ENCODE measurements at regions not wholly inside any gene's neighbourhood (a gene's known extent, or its start where the extent isn't known, plus 50 kb on each side); places are given as distances from the start of the nearest gene placed in this dataset.

DNA sequence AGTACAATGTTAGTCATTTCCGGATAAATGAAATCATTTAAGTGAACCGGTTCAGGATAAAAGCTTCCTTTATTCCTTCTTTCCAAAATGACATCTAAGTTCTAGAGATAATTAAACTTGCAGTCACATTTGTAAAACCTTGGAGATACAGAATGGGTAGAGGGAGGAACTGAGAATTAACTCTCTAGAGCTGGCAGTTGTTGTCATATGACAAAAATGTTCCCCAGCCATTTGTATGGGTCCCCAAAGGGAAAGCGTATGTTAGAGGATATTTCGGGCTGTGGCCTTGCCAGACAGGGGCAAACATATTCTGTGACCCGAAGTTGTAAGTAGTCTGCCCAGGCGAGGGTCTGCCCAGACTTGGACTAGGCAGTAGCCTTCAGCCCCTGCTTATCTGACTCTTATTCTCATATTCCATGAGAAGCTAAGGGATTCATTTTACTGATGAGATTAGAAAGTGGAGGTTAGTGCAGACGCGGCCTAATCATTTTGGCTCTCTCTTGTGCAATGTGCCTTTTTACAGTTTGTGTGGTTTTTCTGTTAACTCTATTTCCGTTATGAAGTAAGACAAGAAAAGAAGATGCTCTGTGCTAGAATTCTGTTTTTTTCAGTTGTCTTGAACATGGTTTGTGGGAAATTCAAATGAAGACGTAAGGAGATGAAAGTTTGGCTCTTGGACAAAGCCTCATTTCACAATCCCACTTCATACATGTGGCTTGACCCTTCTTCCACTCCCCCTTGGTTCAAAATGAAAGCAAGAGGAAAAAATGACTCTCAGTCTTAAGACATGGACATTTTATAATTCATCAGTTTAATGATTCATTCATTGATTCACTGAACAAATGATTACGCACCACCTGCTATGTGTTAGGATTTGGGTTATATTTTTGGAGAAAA, 2394.2 kb upstream of the AGA start:
- DNase-seq (no peak), ATAC-seq (no peak)
- Histone ChIP-seq H3K27me3 (ENCODE audit: control insufficient read depth, insufficient read depth) (no peaks in the 10 kb centered on the region), H3K4me3 (ENCODE audit: low read length) (no peak overlapping the region), H3K27ac (ENCODE audit: low read length) (no peak overlapping the region), H3K4me1 (ENCODE audit: control insufficient read depth, insufficient read depth, low read length) (no peaks in the 10 kb centered on the region), H3K9me3 (ENCODE audit: control insufficient read depth, low read length) (no peaks in the 10 kb centered on the region)
- intact Hi-C loops (cut with DNase I): no loop called here
- WGBS: 58% methylated on average over 11 of the region's 11 CpGs

DNA sequence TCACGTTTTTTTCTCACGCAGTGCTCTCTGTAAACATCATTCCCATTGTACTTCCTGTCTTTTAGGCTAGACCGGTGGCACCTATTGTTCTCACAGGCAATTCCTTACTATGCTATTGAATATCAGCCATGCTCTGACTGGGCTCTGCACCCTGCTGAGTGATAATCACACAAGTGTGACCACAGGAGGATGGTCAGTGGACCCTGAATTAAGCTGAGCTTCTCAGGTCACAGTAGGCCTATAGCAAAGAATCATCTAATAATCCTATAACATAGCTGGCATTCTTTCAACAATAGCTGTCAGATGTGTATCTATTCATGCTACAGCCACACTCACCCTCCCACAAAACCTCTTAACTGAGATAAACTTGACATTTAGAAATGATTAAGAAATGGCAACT, 2399.8 kb upstream of the TENM3 start:
- no peak overlapping the region for H3K27ac ChIP-seq (ENCODE audit: low read length)
- H3K9me3 ChIP-seq (ENCODE audit: control insufficient read depth, low read length): no peaks in the 10 kb centered on the region
- no peak overlapping the region for H3K4me3 ChIP-seq (ENCODE audit: low read length)
- ATAC-seq (no peak), DNase-seq (no peak)
- intact Hi-C loops (cut with DNase I): no loop called here
- no peaks in the 10 kb centered on the region for H3K27me3 ChIP-seq (ENCODE audit: control insufficient read depth, insufficient read depth)
- H3K4me1 ChIP-seq (ENCODE audit: control insufficient read depth, insufficient read depth, low read length): no peaks in the 10 kb centered on the region
- WGBS: 55% methylated on average over 3 of the region's 3 CpGs

DNA sequence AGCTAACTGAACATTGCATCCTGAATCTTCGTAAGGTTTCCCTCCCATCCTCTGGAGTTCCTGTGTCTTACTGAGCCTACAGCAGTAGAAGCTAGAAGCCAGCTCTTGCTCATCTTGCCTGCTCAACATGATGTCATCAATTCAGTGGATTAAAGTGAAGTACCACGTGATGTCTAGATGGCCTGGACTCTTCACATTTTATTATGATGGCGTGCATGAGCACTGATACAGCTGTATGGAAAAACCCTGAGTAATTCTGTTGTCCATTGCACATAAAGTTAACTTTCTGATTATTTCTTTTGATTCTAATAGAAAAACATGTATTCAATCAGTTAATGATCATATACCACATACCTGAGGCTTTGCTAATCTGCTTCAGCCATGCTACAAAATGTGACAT, 2387.7 kb upstream of the TENM3 start:
- DNase-seq (no peak), ATAC-seq (no peak)
- Histone ChIP-seq H3K27ac (ENCODE audit: low read length) (no peak overlapping the region), H3K4me1 (ENCODE audit: control insufficient read depth, insufficient read depth, low read length) (no peaks in the 10 kb centered on the region), H3K4me3 (ENCODE audit: low read length) (no peak overlapping the region), H3K9me3 (ENCODE audit: control insufficient read depth, low read length) (no peaks in the 10 kb centered on the region), H3K27me3 (ENCODE audit: control insufficient read depth, insufficient read depth) (no peaks in the 10 kb centered on the region)
- intact Hi-C loops (cut with DNase I): no loop called here
- 74% methylated on average over 3 of the region's 3 CpGs for WGBS

DNA sequence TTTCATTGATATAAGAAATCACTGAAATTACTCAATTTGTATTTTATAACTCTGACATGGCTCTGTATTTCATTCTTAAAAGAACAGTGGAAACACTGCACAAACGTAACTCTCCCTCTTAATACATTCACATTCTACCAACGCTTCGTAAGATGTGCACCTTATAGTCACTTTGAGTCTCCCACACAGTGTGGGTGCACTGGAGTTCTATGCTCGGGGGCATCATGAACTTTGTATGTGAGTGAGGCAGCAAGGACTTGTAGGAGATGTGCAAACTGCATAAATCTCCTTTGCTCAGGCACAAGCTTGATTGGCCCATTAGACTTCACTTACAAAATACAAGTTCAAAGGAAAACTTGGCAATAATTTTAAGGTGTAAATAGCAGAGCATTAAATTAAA, 2385.0 kb upstream of the TENM3 start:
- Histone ChIP-seq H3K27me3 (ENCODE audit: control insufficient read depth, insufficient read depth) (no peaks in the 10 kb centered on the region), H3K4me3 (ENCODE audit: low read length) (no peak overlapping the region), H3K4me1 (ENCODE audit: control insufficient read depth, insufficient read depth, low read length) (no peaks in the 10 kb centered on the region), H3K9me3 (ENCODE audit: control insufficient read depth, low read length) (no peaks in the 10 kb centered on the region), H3K27ac (ENCODE audit: low read length) (no peak overlapping the region)
- WGBS: 79% methylated on average over 4 of the region's 4 CpGs
- intact Hi-C loops (cut with DNase I): no loop called here
- ATAC-seq (no peak), DNase-seq (no peak)

DNA sequence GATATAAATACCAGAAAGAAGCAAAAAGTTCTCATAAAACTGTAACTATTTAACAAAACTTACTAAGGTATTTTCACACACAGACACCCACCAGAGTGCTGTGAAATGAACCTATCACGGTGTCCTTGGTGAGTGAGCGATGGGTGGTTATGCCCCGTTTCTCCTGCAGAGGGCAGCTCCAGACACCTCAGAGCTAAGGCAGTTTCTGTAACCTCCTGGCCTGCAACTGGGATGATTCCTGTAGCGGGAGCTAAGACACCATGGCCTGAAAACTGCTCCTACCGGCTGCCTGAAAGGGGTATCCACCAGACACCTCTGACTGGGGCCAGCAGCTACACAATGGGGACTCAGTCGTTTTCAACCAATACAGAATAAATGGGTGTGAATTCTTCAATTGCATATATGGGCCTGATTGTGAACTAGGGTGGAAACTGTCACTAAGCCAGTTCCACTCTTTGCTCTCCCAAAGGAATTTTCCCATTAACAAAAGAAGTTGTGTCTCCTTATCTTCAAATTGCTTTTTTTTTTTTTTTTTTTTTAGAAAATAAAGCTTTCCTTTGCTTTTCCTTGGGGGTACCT, 2375.8 kb upstream of the TENM3 start:
- ATAC-seq: no peak
- WGBS: 15% methylated on average over 6 of the region's 6 CpGs
- Histone ChIP-seq H3K4me1 (ENCODE audit: control insufficient read depth, insufficient read depth, low read length) (no peaks in the 10 kb centered on the region), H3K27me3 (ENCODE audit: control insufficient read depth, insufficient read depth) (no peaks in the 10 kb centered on the region), H3K27ac (ENCODE audit: low read length) (no peak overlapping the region), H3K9me3 (ENCODE audit: control insufficient read depth, low read length) (no peaks in the 10 kb centered on the region), H3K4me3 (ENCODE audit: low read length) (no peak overlapping the region)
- intact Hi-C loops (cut with DNase I): no loop called here
- no peak for DNase-seq

DNA sequence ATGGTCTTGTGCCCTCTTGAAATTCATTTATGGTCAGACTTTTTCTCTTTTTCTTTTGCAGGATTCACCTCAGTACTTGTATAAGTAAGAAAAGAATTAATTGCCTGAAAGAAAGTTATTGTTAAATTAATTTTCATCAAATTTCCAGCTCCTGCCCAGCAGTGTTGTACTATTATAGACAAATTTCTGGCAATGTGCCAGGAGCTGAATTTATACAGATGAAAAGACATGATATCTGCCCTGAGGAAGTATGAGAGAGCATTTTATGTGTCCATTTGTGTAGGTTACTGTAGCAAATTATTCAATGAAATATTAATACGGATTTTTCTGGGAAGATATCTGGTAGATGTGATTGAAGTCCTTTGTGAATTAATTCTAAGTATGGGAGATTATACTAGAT, 2371.5 kb upstream of the TENM3 start:
- H3K9me3 ChIP-seq (ENCODE audit: control insufficient read depth, low read length): no peaks in the 10 kb centered on the region
- H3K4me1 ChIP-seq (ENCODE audit: control insufficient read depth, insufficient read depth, low read length): no peaks in the 10 kb centered on the region
- H3K27me3 ChIP-seq (ENCODE audit: control insufficient read depth, insufficient read depth): no peaks in the 10 kb centered on the region
- ATAC-seq (no peak), DNase-seq (no peak)
- WGBS: 77% methylated on average over 1 of the region's 1 CpG
- intact Hi-C loops (cut with DNase I): no loop called here
- no peak overlapping the region for H3K4me3 ChIP-seq (ENCODE audit: low read length)
- H3K27ac ChIP-seq (ENCODE audit: low read length): no peak overlapping the region

DNA sequence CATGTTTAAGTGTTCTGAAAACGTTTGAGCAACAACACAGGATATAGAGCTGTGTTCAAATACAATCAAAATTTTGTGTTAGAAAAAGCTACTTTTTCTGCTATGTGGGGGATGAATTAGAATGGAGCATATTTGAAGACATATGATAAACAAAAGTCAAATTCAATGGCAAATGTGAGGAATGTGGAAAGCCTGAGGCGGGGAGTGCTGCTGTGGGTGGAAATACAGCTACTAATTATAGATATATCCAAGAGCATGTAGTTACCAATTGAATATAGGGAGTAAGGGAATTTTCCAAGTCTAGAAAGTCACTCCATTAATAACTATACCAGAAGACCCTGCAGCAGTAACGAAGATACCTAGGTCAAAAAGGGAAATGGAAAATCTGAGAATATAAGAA, 2370.4 kb upstream of the TENM3 start:
- H3K27ac ChIP-seq (ENCODE audit: low read length): no peak overlapping the region
- intact Hi-C loops (cut with DNase I): no loop called here
- ATAC-seq (no peak), DNase-seq (no peak)
- no peaks in the 10 kb centered on the region for H3K9me3 ChIP-seq (ENCODE audit: control insufficient read depth, low read length)
- H3K27me3 ChIP-seq (ENCODE audit: control insufficient read depth, insufficient read depth): no peaks in the 10 kb centered on the region
- no peaks in the 10 kb centered on the region for H3K4me1 ChIP-seq (ENCODE audit: control insufficient read depth, insufficient read depth, low read length)
- 51% methylated on average over 3 of the region's 3 CpGs for WGBS
- H3K4me3 ChIP-seq (ENCODE audit: low read length): no peak overlapping the region

DNA sequence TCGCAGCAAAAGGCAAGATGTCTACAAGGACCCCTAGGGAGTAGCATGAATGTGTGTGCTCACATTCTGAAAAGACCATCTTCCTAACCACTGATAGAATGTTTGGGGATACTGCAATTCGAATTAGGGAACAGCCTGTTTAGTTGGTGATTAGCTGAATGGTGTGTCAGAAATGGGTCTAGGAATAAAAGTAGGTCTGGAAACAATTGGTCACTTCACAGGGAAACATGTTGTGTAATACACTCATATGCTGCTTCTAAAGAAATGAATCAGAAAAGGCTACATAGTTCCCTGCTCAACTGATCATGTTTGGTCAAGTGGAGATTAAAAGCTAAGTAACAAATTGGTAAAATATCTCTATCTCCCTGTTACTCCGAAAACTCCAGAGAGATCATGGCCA, 2362.4 kb upstream of the TENM3 start:
- intact Hi-C loops (cut with DNase I): no loop called here

DNA sequence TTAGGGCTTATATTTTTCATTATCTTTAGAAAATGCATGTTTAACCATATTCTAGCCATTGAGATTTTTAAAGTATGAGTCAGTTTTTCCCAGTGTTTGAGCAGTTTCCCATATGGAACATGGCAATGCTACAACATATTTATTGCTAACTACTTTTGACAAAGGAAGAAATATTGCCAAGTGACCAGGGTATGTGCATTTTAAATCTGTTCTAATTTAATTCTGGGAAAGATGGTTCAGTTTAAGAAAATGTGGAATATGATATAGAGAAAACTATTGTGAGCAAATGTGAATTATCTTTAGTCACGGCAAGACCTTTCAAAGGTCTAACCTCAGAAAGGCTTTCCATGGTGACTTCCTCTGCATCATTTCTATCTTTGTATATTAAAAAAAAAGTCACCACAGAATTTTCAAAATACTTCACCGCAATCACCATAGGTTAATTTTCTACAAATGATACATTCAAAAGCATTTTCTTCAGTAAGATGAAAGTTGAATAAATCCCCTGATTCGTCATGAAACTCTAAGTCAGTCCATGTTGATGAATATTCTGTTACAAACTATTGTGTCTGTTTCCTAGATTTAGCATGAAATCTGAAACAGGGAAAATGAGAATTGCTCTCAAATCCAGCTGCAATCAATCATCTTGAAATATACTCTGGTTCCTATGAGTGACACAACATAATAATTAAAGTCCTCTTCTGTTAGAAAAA, 2349.0 kb upstream of the TENM3 start:
- Histone ChIP-seq H3K27ac (ENCODE audit: low read length) (no peak overlapping the region), H3K9me3 (ENCODE audit: control insufficient read depth, low read length) (no peaks in the 10 kb centered on the region), H3K4me1 (ENCODE audit: control insufficient read depth, insufficient read depth, low read length) (no peaks in the 10 kb centered on the region), H3K27me3 (ENCODE audit: control insufficient read depth, insufficient read depth) (no peaks in the 10 kb centered on the region), H3K4me3 (ENCODE audit: low read length) (no peak overlapping the region)
- intact Hi-C loops (cut with DNase I): no loop called here
- no peak for ATAC-seq
- 66% methylated on average over 3 of the region's 3 CpGs for WGBS
- no peak for DNase-seq

More for the DNA sequence above, 2362.4 kb upstream of the TENM3 start:
- Histone ChIP-seq H3K4me1 (ENCODE audit: control insufficient read depth, insufficient read depth, low read length) (no peaks in the 10 kb centered on the region), H3K4me3 (ENCODE audit: low read length) (no peak overlapping the region), H3K27ac (ENCODE audit: low read length) (no peak overlapping the region), H3K27me3 (ENCODE audit: control insufficient read depth, insufficient read depth) (no peaks in the 10 kb centered on the region), H3K9me3 (ENCODE audit: control insufficient read depth, low read length) (no peaks in the 10 kb centered on the region)
- WGBS: 46% methylated on average over 3 of the region's 3 CpGs
- DNase-seq (no peak), ATAC-seq (no peak)

DNA sequence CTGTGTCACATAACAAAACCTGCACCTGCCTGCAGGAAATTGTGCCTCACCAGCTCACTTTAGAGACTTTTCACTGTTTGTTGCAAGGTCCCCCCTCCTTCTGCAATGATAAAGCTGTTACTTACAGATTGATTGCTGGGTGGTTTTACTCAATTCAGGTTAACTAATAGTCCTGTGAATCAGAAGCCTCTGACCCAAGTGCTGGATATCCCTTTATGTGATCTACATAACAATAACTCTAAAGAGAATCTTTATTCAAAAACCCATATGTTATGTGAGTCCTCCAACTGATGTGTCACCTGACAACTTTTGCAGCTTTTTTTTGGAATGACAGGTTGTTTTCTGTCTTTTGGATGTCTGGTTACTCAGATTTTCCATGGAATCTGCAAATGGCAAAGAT, 2323.6 kb upstream of the TENM3 start:
- ATAC-seq (no peak), DNase-seq (no peak)
- H3K9me3 ChIP-seq (ENCODE audit: control insufficient read depth, low read length): no peaks in the 10 kb centered on the region
- H3K27ac ChIP-seq (ENCODE audit: low read length): no peak overlapping the region
- H3K27me3 ChIP-seq (ENCODE audit: control insufficient read depth, insufficient read depth): no peaks in the 10 kb centered on the region
- H3K4me3 ChIP-seq (ENCODE audit: low read length): no peak overlapping the region
- no peaks in the 10 kb centered on the region for H3K4me1 ChIP-seq (ENCODE audit: control insufficient read depth, insufficient read depth, low read length)
- intact Hi-C loops (cut with DNase I): no loop called here

DNA sequence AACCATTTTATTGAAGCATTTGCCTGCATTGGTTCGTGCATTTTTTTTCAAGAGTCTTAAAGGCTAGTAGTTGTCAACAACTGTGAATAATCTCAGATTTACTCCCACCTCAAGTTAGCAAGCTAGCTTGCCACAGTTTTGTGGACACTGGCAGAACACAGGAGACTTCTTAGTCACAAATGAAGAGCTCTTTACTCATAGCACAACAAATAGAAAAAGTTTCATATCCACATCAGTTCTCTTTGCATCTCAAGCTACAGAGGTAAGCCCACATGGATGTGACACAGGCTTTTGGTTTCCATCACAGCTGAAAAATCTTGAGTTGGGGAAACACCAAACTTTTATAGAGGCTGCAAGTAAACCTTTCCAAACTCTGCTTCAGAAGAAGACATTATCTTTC, 2315.7 kb upstream of the TENM3 start:
- Histone ChIP-seq H3K27me3 (ENCODE audit: control insufficient read depth, insufficient read depth) (no peaks in the 10 kb centered on the region), H3K4me1 (ENCODE audit: control insufficient read depth, insufficient read depth, low read length) (no peaks in the 10 kb centered on the region), H3K4me3 (ENCODE audit: low read length) (no peak overlapping the region), H3K27ac (ENCODE audit: low read length) (no peak overlapping the region), H3K9me3 (ENCODE audit: control insufficient read depth, low read length) (no peaks in the 10 kb centered on the region)
- DNase-seq: no peak
- no peak for ATAC-seq
- intact Hi-C loops (cut with DNase I): no loop called here
- 43% methylated on average over 1 of the region's 1 CpG for WGBS
